ENCODE measurements at regions not wholly inside any gene's neighbourhood (a gene's known extent, or its start where the extent isn't known, plus 50 kb on each side); places are given as distances from the start of the nearest gene placed in this dataset.

GRCh38 chr6:113147544-113147943 is 709.6 kb upstream of the MARCKS start:
- TF ChIP-seq CTCF (IDR thresholded peaks at IDR 0.05; ENCODE audit: low read depth, low read length), result no peak
- TF ChIP-seq MAX (IDR thresholded peaks at IDR 0.05; ENCODE audit: low read depth, low read length), result no peak
- TF ChIP-seq POLR2A (IDR thresholded peaks at IDR 0.05; ENCODE audit: extremely low read depth, insufficient read length), result no peak

Measured in NB4 (cell line).